Adrenal gland (tissue), 9 donors: ENCODE measurements at regions not wholly inside any gene's neighbourhood (a gene's known extent, or its start where the extent isn't known, plus 50 kb on each side); places are given as distances from the start of the nearest gene placed in this dataset.

Experiments
- DNase-seq, 7 donors: peaks; one replicate each; pipeline ENCODE4 v3.0.0-alpha.2; 2019 to 2020
- H3K27ac ChIP-seq, 5 donors: fragments of 200-600 bp; sonication (generic) in 4 of 5; 1 replicate in 3 of 5; 2 replicates in 2 of 5; pipeline versions ENCODE4 v1.5.1 to v1.8.0; 2016 to 2020; ENCODE audit warnings: mild to moderate bottlenecking in 1 of 5
- H3K27me3 ChIP-seq: fragments of 200-600 bp; 2 replicates; pipeline ENCODE4 v1.8.0; 2021
- H3K36me3 ChIP-seq, 2 donors: fragments of 200-600 bp; replicated peaks in 1 of 2; 1 replicate in 1 of 2; 2 replicates in 1 of 2; pipeline versions ENCODE4 v1.5.1 to v1.8.0; 2018 to 2022
- H3K4me1 ChIP-seq, 2 donors: fragments of 200-600 bp; replicated peaks in 1 of 2; 1 replicate in 1 of 2; 2 replicates in 1 of 2; pipeline versions ENCODE4 v1.5.1 to v1.8.0; 2018 to 2021
- H3K4me3 ChIP-seq, 4 donors: fragments of 200-600 bp; sonication (generic) in 3 of 4; one replicate each; pipeline ENCODE4 v1.5.1; 2016 to 2018
- H3K9me3 ChIP-seq, 3 donors: fragments of 200-600 bp; sonication (generic) in 1 of 3; replicated peaks in 1 of 3; 1 replicate in 2 of 3; 2 replicates in 1 of 3; pipeline versions ENCODE4 v1.5.1 to v1.8.0; 2016 to 2021
- POLR2A ChIP-seq, 2 donors: fragments of 450-650 bp; IDR thresholded peaks; one replicate each; pipeline ENCODE4 v1.6.1; 2017; ENCODE audit warnings: antibody characterized with exemption in 2 of 2, mild to moderate bottlenecking in 2 of 2, moderate library complexity in 1 of 2
- WGBS, 4 donors: extraction: QIAGEN DNeasy Blood & Tissue Kit in 2 of 4; methylation state at CpG; one replicate each; pipeline versions ENCODE4 v1.1.5 to v1.1.7; 2013 to 2017; 5-methylcytosine and 5-hydroxymethylcytosine counted together
- intact Hi-C, 2 donors: fragments of 100-400 bp; cut with DNase I; formaldehyde crosslinking; loops; one replicate each; pipeline versions ENCODE4 v1.14.1 to v1.15.0; 2022 to 2023
- TF ChIP-seq, protein P1 (sequence below), 6 experiments: fragments of 450-650 bp in 4 of 6; fragments of 200-600 bp in 2 of 6; sonication (generic) in 1 of 6; IDR thresholded peaks; 1 replicate in 5 of 6; 2 replicates in 1 of 6; pipeline versions ENCODE4 v1.5.1 to v1.8.0; 2016 to 2021; ENCODE audit warnings: antibody characterized with exemption in 6 of 6, mild to moderate bottlenecking in 2 of 6, moderate library complexity in 1 of 6
- donor health status: healthy with polysubstance abuse.
- donor health status: Bipolar disorder and iron deficiency.
- donor health status: DM: yes; HTN: yes; CAD: no.
- donor health status: DM: no; HTN: no; CAD: no.
- donor health status: DM: no; HTN: no; CAD: no.

DNA sequence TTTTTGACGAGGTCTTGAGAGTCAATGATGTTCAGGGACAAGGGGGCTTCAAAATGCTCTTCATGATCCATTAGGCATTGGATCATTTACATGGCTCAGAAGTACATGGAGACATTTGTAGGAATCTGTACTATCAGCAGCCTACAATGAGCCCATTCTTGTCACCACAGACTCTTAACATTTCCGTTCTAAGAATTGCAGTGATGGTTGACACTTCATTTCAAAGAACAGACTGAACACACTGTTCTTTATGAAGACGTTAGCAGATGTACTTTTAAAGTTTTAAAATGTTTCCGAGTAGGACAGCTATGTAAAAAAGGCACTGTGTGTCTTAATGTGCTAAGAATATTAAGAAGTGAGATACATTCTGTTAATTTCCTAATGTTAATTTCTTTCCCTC is 97.3 kb upstream of the GOT2 start:
- intact Hi-C loops: no loop called here
- H3K9me3 ChIP-seq: no peaks in the 10 kb centered on the region
- no peaks in the 10 kb centered on the region for H3K4me1 ChIP-seq
- WGBS, 4 donors: 57 to 70% (median 65%) methylated on average over 4 of the region's 4 CpGs
- no peak overlapping the region for H3K27ac ChIP-seq
- no peak for DNase-seq
- no peak for TF ChIP-seq POLR2A (IDR thresholded peaks at IDR 0.05)
- TF ChIP-seq, protein P1, sequence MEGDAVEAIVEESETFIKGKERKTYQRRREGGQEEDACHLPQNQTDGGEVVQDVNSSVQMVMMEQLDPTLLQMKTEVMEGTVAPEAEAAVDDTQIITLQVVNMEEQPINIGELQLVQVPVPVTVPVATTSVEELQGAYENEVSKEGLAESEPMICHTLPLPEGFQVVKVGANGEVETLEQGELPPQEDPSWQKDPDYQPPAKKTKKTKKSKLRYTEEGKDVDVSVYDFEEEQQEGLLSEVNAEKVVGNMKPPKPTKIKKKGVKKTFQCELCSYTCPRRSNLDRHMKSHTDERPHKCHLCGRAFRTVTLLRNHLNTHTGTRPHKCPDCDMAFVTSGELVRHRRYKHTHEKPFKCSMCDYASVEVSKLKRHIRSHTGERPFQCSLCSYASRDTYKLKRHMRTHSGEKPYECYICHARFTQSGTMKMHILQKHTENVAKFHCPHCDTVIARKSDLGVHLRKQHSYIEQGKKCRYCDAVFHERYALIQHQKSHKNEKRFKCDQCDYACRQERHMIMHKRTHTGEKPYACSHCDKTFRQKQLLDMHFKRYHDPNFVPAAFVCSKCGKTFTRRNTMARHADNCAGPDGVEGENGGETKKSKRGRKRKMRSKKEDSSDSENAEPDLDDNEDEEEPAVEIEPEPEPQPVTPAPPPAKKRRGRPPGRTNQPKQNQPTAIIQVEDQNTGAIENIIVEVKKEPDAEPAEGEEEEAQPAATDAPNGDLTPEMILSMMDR (IDR thresholded peaks at IDR 0.05): no peak
- no peak overlapping the region for H3K4me3 ChIP-seq
- no peaks in the 10 kb centered on the region for H3K36me3 ChIP-seq
- no peaks in the 10 kb centered on the region for H3K27me3 ChIP-seq

DNA sequence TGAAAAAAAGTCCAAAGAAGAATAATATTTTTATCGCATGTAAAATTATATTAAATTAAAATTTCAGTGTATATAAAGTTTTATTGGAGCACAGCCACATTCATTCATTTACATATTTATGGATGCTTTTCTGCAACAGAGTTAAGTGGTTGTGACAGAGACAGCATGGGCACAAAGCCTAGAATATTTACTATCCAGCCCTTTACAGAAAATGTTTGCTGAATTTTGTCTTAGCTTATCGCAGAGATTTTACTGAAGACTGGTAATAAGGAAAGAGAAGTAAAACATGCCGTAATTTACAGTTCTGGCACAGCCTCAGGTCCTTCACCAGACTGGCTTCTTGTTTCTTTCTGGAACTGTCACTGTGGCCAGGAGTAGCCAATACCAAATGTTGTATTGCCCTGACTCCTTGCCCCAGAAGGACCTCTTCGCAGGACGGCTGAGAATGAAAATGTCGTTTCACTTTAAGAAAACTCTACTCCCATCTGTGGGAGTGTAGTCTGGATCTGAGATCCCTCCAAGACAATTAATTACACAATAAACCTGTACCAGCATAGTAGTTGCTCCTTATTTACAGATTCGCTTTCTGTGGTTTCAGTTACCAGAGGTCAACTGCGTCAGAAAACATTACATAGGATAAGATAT is 94.9 kb upstream of the GOT2 start:
- DNase-seq: no peak
- no peaks in the 10 kb centered on the region for H3K27me3 ChIP-seq
- no peak overlapping the region for H3K4me3 ChIP-seq
- TF ChIP-seq POLR2A (IDR thresholded peaks at IDR 0.05): no peak
- TF ChIP-seq, protein P1 (IDR thresholded peaks at IDR 0.05): no peak
- H3K36me3 ChIP-seq: no peaks in the 10 kb centered on the region
- H3K9me3 ChIP-seq: no peaks in the 10 kb centered on the region
- WGBS, 4 donors: 58 to 64% (median 63%) methylated on average over 8 of the region's 8 CpGs
- no peak overlapping the region for H3K27ac ChIP-seq
- intact Hi-C loops: no loop called here
- H3K4me1 ChIP-seq: no peaks in the 10 kb centered on the region

DNA sequence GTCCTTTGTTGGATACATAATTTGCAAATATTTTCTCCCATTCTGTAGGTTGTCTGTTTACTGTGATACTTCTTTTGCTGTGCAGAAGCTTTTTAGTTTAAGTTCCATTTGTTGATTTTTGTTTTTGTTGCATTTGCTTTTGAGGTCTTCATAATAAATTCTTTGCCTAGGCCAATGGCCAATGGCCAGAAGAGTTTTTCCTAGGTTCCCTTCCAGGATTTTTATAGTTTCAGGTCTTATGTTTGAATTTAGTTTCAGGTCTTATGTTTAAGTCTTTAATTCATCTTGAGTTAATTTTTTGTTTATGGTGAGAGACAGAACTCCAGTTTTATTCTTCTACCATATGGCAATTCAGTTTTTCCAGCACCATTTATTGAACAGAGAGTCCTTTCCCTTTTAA is 90.1 kb upstream of the GOT2 start:
- Histone ChIP-seq H3K4me3 (no peak overlapping the region), H3K36me3 (no peaks in the 10 kb centered on the region), H3K9me3 (no peaks in the 10 kb centered on the region), H3K4me1 (no peaks in the 10 kb centered on the region), H3K27me3 (no peaks in the 10 kb centered on the region), H3K27ac (no peak overlapping the region)
- no peak for TF ChIP-seq POLR2A (IDR thresholded peaks at IDR 0.05)
- TF ChIP-seq, protein P1 (IDR thresholded peaks at IDR 0.05): no peak
- DNase-seq: no peak
- intact Hi-C loops: no loop called here

DNA sequence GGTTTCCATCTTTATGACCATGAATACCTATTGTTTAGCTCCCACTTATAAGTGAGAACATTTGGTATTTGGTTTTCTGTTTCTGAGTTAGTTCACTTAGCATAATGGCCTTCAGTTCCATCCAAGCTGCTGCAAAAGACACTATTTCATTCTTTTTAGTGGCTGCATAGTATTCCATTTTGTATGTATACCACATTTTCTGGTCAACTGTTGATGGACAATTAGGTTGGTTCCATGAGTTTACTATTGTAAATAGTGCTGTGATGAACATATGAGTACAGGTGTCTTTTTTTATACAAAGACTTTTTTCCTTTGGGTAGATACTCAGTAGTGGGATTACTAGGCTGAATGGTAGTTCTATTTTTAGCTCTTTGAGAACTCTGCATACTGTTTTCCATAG is 87.8 kb upstream of the GOT2 start:
- intact Hi-C loops: no loop called here
- TF ChIP-seq, protein P1 (IDR thresholded peaks at IDR 0.05): no peak
- TF ChIP-seq POLR2A (IDR thresholded peaks at IDR 0.05): no peak
- Histone ChIP-seq H3K9me3 (no peaks in the 10 kb centered on the region), H3K27me3 (no peaks in the 10 kb centered on the region), H3K27ac (no peak overlapping the region), H3K4me3 (no peak overlapping the region), H3K4me1 (no peaks in the 10 kb centered on the region), H3K36me3 (no peaks in the 10 kb centered on the region)
- no peak for DNase-seq
